CD14-positive monocyte (primary cell): ENCODE measurements at regions not wholly inside any gene's neighbourhood (a gene's known extent, or its start where the extent isn't known, plus 50 kb on each side); places are given as distances from the start of the nearest gene placed in this dataset.

Source experiments
- DNase-seq, 3 donors: peaks; one replicate each; pipeline ENCODE4 v3.0.0-alpha.2; 2011 to 2022
- H2AFZ ChIP-seq: 2 replicates; pipeline ENCODE4 v1.6.0; 2012; ENCODE audit warnings: mild to moderate bottlenecking, low read depth, low read length, inconsistent platforms; ENCODE audit not compliant: insufficient read depth, poor library complexity, severe bottlenecking
- H3K27ac ChIP-seq, 2 donors: 1 replicate in 1 of 2; 2 replicates in 1 of 2; pipeline ENCODE4 v1.5.1; 2012 to 2013; ENCODE audit warnings: low read length in 2 of 2, control low read depth in 1 of 2, inconsistent platforms in 1 of 2, low read depth in 1 of 2, mild to moderate bottlenecking in 1 of 2
- H3K27me3 ChIP-seq, 2 donors: one replicate each; pipeline versions ENCODE4 v1.6.0 to v1.6.1; 2011 to 2013; ENCODE audit warnings: low read length in 2 of 2; ENCODE audit not compliant: control insufficient read depth in 2 of 2, insufficient read depth in 2 of 2
- H3K36me3 ChIP-seq, 2 donors: replicated peaks in 1 of 2; 1 replicate in 1 of 2; 2 replicates in 1 of 2; pipeline versions ENCODE4 v1.5.1 to v1.6.1; 2012 to 2013; ENCODE audit warnings: low read length in 2 of 2, control low read depth in 1 of 2, inconsistent platforms in 1 of 2, mild to moderate bottlenecking in 1 of 2; ENCODE audit not compliant: insufficient read depth in 2 of 2, control insufficient read depth in 1 of 2
- H3K4me1 ChIP-seq, 2 donors: 1 replicate in 1 of 2; 2 replicates in 1 of 2; pipeline versions ENCODE4 v1.5.1 to v1.6.1; 2012 to 2013; ENCODE audit warnings: low read length in 2 of 2, control low read depth in 1 of 2, inconsistent platforms in 1 of 2, mild to moderate bottlenecking in 1 of 2, moderate library complexity in 1 of 2; ENCODE audit not compliant: insufficient read depth in 2 of 2, control insufficient read depth in 1 of 2
- H3K4me2 ChIP-seq: replicated peaks from 2 replicates; pipeline ENCODE3; 2012; ENCODE audit warnings: low read length, moderate library complexity, mild to moderate bottlenecking; ENCODE audit not compliant: poor library complexity, severe bottlenecking; ENCODE audit errors: extremely low read depth
- H3K4me3 ChIP-seq, 3 experiments: fragments of 200-600 bp in 1 of 3; sonication (generic) in 1 of 3; replicated peaks in 1 of 3; 1 replicate in 2 of 3; 2 replicates in 1 of 3; pipeline ENCODE4 v1.5.1; 2011 to 2013; ENCODE audit warnings: low read length in 3 of 3, mild to moderate bottlenecking in 3 of 3, control low read depth in 2 of 3, low read depth in 2 of 3, inconsistent platforms in 1 of 3, moderate library complexity in 1 of 3
- H3K79me2 ChIP-seq: 2 replicates; pipeline ENCODE4 v1.6.0; 2012; ENCODE audit warnings: mild to moderate bottlenecking, control low read depth, inconsistent platforms, low read length, moderate library complexity; ENCODE audit not compliant: insufficient read depth
- H3K9ac ChIP-seq: 2 replicates; pipeline ENCODE4 v1.6.0; 2017; ENCODE audit warnings: low read length, mild to moderate bottlenecking; ENCODE audit not compliant: insufficient read depth, poor library complexity, severe bottlenecking
- H3K9me3 ChIP-seq, 2 donors: replicated peaks in 1 of 2; 1 replicate in 1 of 2; 2 replicates in 1 of 2; pipeline versions ENCODE4 v1.5.1 to v1.6.1; 2012 to 2013; ENCODE audit warnings: low read length in 2 of 2, control low read depth in 1 of 2; ENCODE audit not compliant: control insufficient read depth in 1 of 2, insufficient read depth in 1 of 2
- H4K20me1 ChIP-seq: 2 replicates; pipeline ENCODE4 v1.6.0; 2012; ENCODE audit warnings: mild to moderate bottlenecking, low read length, control low read depth, moderate library complexity; ENCODE audit not compliant: insufficient read depth
- H3K27ac Mint-ChIP-seq, 7 donors: one replicate each; pipeline ENCODE4 v1.8.0; 2020; ENCODE audit warnings: mild to moderate bottlenecking in 7 of 7, mixed read lengths in 7 of 7, moderate library complexity in 6 of 7, inconsistent platforms in 2 of 7
- H3K27me3 Mint-ChIP-seq, 3 donors: one replicate each; pipeline ENCODE4 v1.8.0; 2021 to 2022; ENCODE audit warnings: low read depth in 3 of 3, mild to moderate bottlenecking in 3 of 3, mixed read lengths in 3 of 3, moderate library complexity in 3 of 3, inconsistent platforms in 1 of 3
- H3K36me3 Mint-ChIP-seq, 2 donors: one replicate each; pipeline ENCODE4 v1.8.0; 2020; ENCODE audit warnings: mixed read lengths in 2 of 2, inconsistent platforms in 1 of 2, mild to moderate bottlenecking in 1 of 2
- H3K4me1 Mint-ChIP-seq: one replicate; pipeline ENCODE4 v1.8.0; 2020; ENCODE audit warnings: mild to moderate bottlenecking, mixed read lengths
- H3K4me3 Mint-ChIP-seq, 2 donors: one replicate each; pipeline ENCODE4 v1.8.0; 2020; ENCODE audit warnings: mild to moderate bottlenecking in 2 of 2, mixed read lengths in 2 of 2, moderate library complexity in 1 of 2
- H3K9me3 Mint-ChIP-seq, 7 donors: one replicate each; pipeline ENCODE4 v1.8.0; 2020 to 2022; ENCODE audit warnings: mixed read lengths in 7 of 7, mild to moderate bottlenecking in 6 of 7, moderate library complexity in 6 of 7, inconsistent platforms in 2 of 7
- WGBS: methylation state at CpG from one replicate; pipeline ENCODE4 v1.1.5; 2013; ENCODE audit warnings: missing lambda C conversion rate; ENCODE audit not compliant: insufficient coverage; 5-methylcytosine and 5-hydroxymethylcytosine counted together
- intact Hi-C, 2 donors: fragments of 100-400 bp; cut with micrococcal nuclease; formaldehyde crosslinking; loops; one replicate each; pipeline versions ENCODE4 v1.15.0 to v1.15.1; 2023
- TF ChIP-seq, protein P1 (sequence below): fragments of 200-600 bp; IDR thresholded peaks from one replicate; pipeline ENCODE4 v1.8.0; 2022; ENCODE audit warnings: antibody characterized with exemption, mild to moderate bottlenecking

DNA sequence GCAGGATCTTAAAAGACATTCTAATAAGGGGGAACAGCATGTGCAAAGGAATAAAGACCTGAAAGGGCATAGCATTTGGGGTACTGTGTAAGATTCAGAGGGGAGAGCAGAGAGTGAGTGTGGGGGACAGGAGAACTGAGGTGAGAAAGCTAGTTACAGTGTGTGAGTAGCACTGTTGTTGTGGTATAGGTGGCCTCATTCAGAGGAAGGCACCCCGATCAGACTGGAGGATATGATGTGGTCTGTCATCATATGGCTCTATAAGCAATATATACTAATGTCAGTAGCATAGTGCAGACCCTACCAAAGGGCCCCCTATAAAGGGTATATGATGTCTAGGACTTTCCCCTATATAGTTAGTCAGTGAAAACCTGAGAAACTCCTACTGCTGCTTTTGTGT, 175.8 kb downstream of the FMR1NB start:
- no peaks in the 10 kb centered on the region for H3K79me2 ChIP-seq
- no peak overlapping the region for H3K9ac ChIP-seq
- no peaks in the 10 kb centered on the region for H3K4me1 Mint-ChIP-seq
- H3K36me3 Mint-ChIP-seq = no peaks in the 10 kb centered on the region
- no peaks in the 10 kb centered on the region for H3K36me3 ChIP-seq
- TF ChIP-seq, protein P1, sequence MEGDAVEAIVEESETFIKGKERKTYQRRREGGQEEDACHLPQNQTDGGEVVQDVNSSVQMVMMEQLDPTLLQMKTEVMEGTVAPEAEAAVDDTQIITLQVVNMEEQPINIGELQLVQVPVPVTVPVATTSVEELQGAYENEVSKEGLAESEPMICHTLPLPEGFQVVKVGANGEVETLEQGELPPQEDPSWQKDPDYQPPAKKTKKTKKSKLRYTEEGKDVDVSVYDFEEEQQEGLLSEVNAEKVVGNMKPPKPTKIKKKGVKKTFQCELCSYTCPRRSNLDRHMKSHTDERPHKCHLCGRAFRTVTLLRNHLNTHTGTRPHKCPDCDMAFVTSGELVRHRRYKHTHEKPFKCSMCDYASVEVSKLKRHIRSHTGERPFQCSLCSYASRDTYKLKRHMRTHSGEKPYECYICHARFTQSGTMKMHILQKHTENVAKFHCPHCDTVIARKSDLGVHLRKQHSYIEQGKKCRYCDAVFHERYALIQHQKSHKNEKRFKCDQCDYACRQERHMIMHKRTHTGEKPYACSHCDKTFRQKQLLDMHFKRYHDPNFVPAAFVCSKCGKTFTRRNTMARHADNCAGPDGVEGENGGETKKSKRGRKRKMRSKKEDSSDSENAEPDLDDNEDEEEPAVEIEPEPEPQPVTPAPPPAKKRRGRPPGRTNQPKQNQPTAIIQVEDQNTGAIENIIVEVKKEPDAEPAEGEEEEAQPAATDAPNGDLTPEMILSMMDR = no peak
- no peaks in the 10 kb centered on the region for H3K4me1 ChIP-seq
- no peaks in the 10 kb centered on the region for H3K9me3 Mint-ChIP-seq
- H3K27ac Mint-ChIP-seq = no peak overlapping the region
- intact Hi-C loops = no loop called here
- no peaks in the 10 kb centered on the region for H3K27me3 ChIP-seq
- H3K9me3 ChIP-seq = no peaks in the 10 kb centered on the region
- H3K4me2 ChIP-seq = no peak overlapping the region
- peaks cover 0 to 2% (median 2%) of the 10 kb centered on the region in 3 donors for H3K27me3 Mint-ChIP-seq
- H3K4me3 Mint-ChIP-seq = no peak overlapping the region
- no peak for DNase-seq
- no CpG with 5 or more reads among the region's 1 CpG for WGBS
- H3K27ac ChIP-seq = no peak overlapping the region
- no peak overlapping the region for H2AFZ ChIP-seq
- H4K20me1 ChIP-seq = no peaks in the 10 kb centered on the region
- no peak overlapping the region for H3K4me3 ChIP-seq

GRCh38 chrX:148159796-148160195, 178.7 kb downstream of the FMR1NB start:
- TF ChIP-seq, protein P1 = no peak
- no peak overlapping the region for H3K4me3 ChIP-seq
- H3K79me2 ChIP-seq = no peaks in the 10 kb centered on the region
- no peaks in the 10 kb centered on the region for H3K36me3 ChIP-seq
- no peak overlapping the region for H3K27ac Mint-ChIP-seq
- no peaks in the 10 kb centered on the region for H3K27me3 ChIP-seq
- no peak overlapping the region for H3K4me3 Mint-ChIP-seq
- H2AFZ ChIP-seq = no peak overlapping the region
- no peak overlapping the region for H3K9ac ChIP-seq
- intact Hi-C loops = no loop called here
- no peaks in the 10 kb centered on the region for H3K4me1 Mint-ChIP-seq
- no peaks in the 10 kb centered on the region for H4K20me1 ChIP-seq
- peaks cover 0 to 2% (median 0%) of the 10 kb centered on the region in 3 donors for H3K27me3 Mint-ChIP-seq
- no peaks in the 10 kb centered on the region for H3K4me1 ChIP-seq
- H3K9me3 Mint-ChIP-seq = no peaks in the 10 kb centered on the region
- no peak for DNase-seq
- H3K9me3 ChIP-seq = no peaks in the 10 kb centered on the region
- no peaks in the 10 kb centered on the region for H3K36me3 Mint-ChIP-seq
- no peak overlapping the region for H3K27ac ChIP-seq
- no peak overlapping the region for H3K4me2 ChIP-seq
